Panc1 (cell line): ENCODE measurements at regions not wholly inside any gene's neighbourhood (a gene's known extent, or its start where the extent isn't known, plus 50 kb on each side); places are given as distances from the start of the nearest gene placed in this dataset.
"Not testable (repeated sequence)": the region's sequence is repeated elsewhere in the genome, so short reads cannot be mapped to it uniquely, and the experiment has no call there.

Source experiments
- ATAC-seq: fragments of 200-7000 bp; cut with Tn5 transposase; 2 replicates; pipeline ENCODE4 v1.9.1; 2020; ENCODE audit warnings: mild to moderate bottlenecking, moderate library complexity
- BruUV-seq: library from RNA; stranded (reverse); fragments of 400-500 nt; replicated peaks from 2 replicates; lab custom pipeline; 2021; lab: Mats Ljungman, UMichigan
- CTCF ChIA-PET: fragments of 300-600 bp; sonication (Branson Sonifier 250); formaldehyde crosslinking; loops from one replicate; lab custom pipeline; 2022; ENCODE audit warnings: antibody characterized with exemption; lab: Charles Lee
- POLR2A ChIA-PET: fragments of 300-600 bp; sonication (Branson Sonifier 250); formaldehyde crosslinking; loops from one replicate; lab custom pipeline; 2022; ENCODE audit warnings: antibody characterized with exemption; lab: Charles Lee
- DNase-seq: peaks from one replicate; pipeline ENCODE4 v3.0.0-alpha.2; 2010; ENCODE audit warnings: low read depth, low spot score
- H3K27ac ChIP-seq: 2 replicates; pipeline ENCODE4 v1.5.1; 2011; ENCODE audit warnings: mild to moderate bottlenecking, low read length, inconsistent platforms
- H3K27me3 ChIP-seq: fragments of 200-500 bp; sonication (Bioruptor generic); 2 replicates; pipeline ENCODE4 v1.6.0; 2014; ENCODE audit warnings: low read length, inconsistent platforms; ENCODE audit not compliant: control insufficient read depth, insufficient read depth
- H3K36me3 ChIP-seq: fragments of 200-500 bp; sonication (Bioruptor generic); 2 replicates; pipeline ENCODE4 v1.5.1; 2014; ENCODE audit warnings: inconsistent platforms, mild to moderate bottlenecking, low read length, moderate library complexity; ENCODE audit not compliant: control insufficient read depth, insufficient read depth
- H3K4me1 ChIP-seq: 2 replicates; pipeline ENCODE4 v1.5.1; 2011; ENCODE audit warnings: inconsistent platforms, mild to moderate bottlenecking, low read length, moderate library complexity; ENCODE audit not compliant: control insufficient read depth, insufficient read depth
- H3K4me3 ChIP-seq, 2 experiments: 2 replicates each; pipeline ENCODE4 v1.5.1; 2011 to 2012; ENCODE audit warnings: low read depth in 2 of 2, low read length in 2 of 2, mild to moderate bottlenecking in 2 of 2, inconsistent platforms in 1 of 2, moderate library complexity in 1 of 2
- H3K9me3 ChIP-seq: fragments of 200-500 bp; sonication (Bioruptor generic); 2 replicates; pipeline ENCODE4 v1.5.1; 2014; ENCODE audit warnings: low read depth, mild to moderate bottlenecking, inconsistent platforms, low read length, moderate library complexity; ENCODE audit not compliant: control insufficient read depth, insufficient read depth
- CTCF ChIP-seq: fragments of 450-650 bp; IDR thresholded peaks from 2 replicates; pipeline ENCODE4 v1.5.1; 2017; ENCODE audit warnings: mild to moderate bottlenecking
- POLR2AphosphoS5 ChIP-seq: IDR thresholded peaks from 2 replicates; pipeline ENCODE4 v1.6.1; 2012; ENCODE audit warnings: mild to moderate bottlenecking, low read depth, low read length, moderate library complexity
- REST ChIP-seq, 2 experiments: IDR thresholded peaks; 2 replicates each; pipeline ENCODE4 v1.6.1; 2011 to 2012; ENCODE audit warnings: low read depth in 2 of 2, control low read depth in 1 of 2, low read length in 1 of 2, mild to moderate bottlenecking in 1 of 2, moderate library complexity in 1 of 2; ENCODE audit not compliant: insufficient read depth in 1 of 2
- SIN3A ChIP-seq: IDR thresholded peaks from 2 replicates; pipeline ENCODE4 v1.6.1; 2012; ENCODE audit warnings: low read depth, mild to moderate bottlenecking, low read length, moderate library complexity, borderline replicate concordance; ENCODE audit not compliant: insufficient read depth
- TCF7L2 ChIP-seq: IDR thresholded peaks from 2 replicates; pipeline ENCODE4 v1.6.1; 2011; ENCODE audit warnings: mild to moderate bottlenecking, low read depth, low read length, inconsistent platforms
- in situ Hi-C: cut with HindIII; loops from 2 replicates; pipeline ENCODE4 v1.10.0; 2016; ENCODE audit warnings: low sequenced_read_pairs, low pct_unique_long_range_greater_than_20kb
- intact Hi-C: fragments of 100-400 bp; cut with micrococcal nuclease; formaldehyde crosslinking; loops from one replicate; pipeline ENCODE4 v1.10.0; 2022; ENCODE audit not compliant: unreplicated experiment

GRCh38 chr5:123699571-123699970 is 187.6 kb downstream of the CSNK1G3 start:
- Histone ChIP-seq H3K4me1 (no peaks in the 10 kb centered on the region), H3K27ac (peak overlapping the region; percentile 52; the same call in 1 of the 2 replicates), H3K36me3 (no peaks in the 10 kb centered on the region), H3K9me3 (peaks cover 11% of the 10 kb centered on the region), H3K27me3 (no peaks in the 10 kb centered on the region), H3K4me3 (no peak overlapping the region)
- ATAC-seq (no peak), DNase-seq (no peak)
- TF ChIP-seq POLR2AphosphoS5 (no peak), TCF7L2 (no peak), REST (IDR thresholded peaks at IDR 0.05; ENCODE audit: insufficient read depth in 1 of 2, low read depth in 2 of 2, low read length in 1 of 2) (no peak), CTCF (no peak), SIN3A (no peak)
- intact Hi-C loops = no loop called here
- BruUV-seq = no TSS peak
- in situ Hi-C loops = no loop called here
- ChIA-PET CTCF (no interaction called here), POLR2A (no interaction called here)

GRCh38 chr5:123698937-123699336 is 187.0 kb downstream of the CSNK1G3 start:
- H3K4me3 ChIP-seq, BruUV-seq, DNase-seq, H3K4me1 ChIP-seq, CTCF ChIA-PET, H3K27ac ChIP-seq, POLR2A ChIA-PET, H3K27me3 ChIP-seq, ATAC-seq, H3K36me3 ChIP-seq, intact Hi-C loops, in situ Hi-C loops: not testable (repeated sequence)
- H3K9me3 ChIP-seq = peaks cover 11% of the 10 kb centered on the region

- CTCF ChIA-PET = no interaction called here
- in situ Hi-C loops (no loop called here), intact Hi-C loops (no loop called here)
- H3K27ac ChIP-seq = peak overlapping the region; percentile 41; the same call in 1 of the 2 replicates
- DNase-seq = no peak
- H3K9me3 ChIP-seq = peaks cover 5% of the 10 kb centered on the region; the same call in 1 of the 2 replicates
- ATAC-seq = peak; percentile 60; the same call in 1 of the 2 replicates
- H3K4me3 ChIP-seq = no peak overlapping the region
- POLR2A ChIA-PET = no interaction called here
- BruUV-seq = no TSS peak
- H3K36me3 ChIP-seq = no peaks in the 10 kb centered on the region
- TF ChIP-seq CTCF (no peak), SIN3A (no peak), POLR2AphosphoS5 (no peak), TCF7L2 (no peak), REST (IDR thresholded peaks at IDR 0.05; ENCODE audit: insufficient read depth in 1 of 2, low read depth in 2 of 2, low read length in 1 of 2) (no peak)
- H3K4me1 ChIP-seq = no peaks in the 10 kb centered on the region
- no peaks in the 10 kb centered on the region for H3K27me3 ChIP-seq
These were observed 185.0 kb downstream of the CSNK1G3 start for GRCh38 chr5:123696921-123697341.
